Transverse colon (tissue), 4 donors: ENCODE measurements at regions not wholly inside any gene's neighbourhood (a gene's known extent, or its start where the extent isn't known, plus 50 kb on each side); places are given as distances from the start of the nearest gene placed in this dataset.

ENCODE experiments used
- EP300 ChIP-seq: sonication (generic); formaldehyde crosslinking; IDR thresholded peaks from one replicate; pipeline ENCODE4 v1.6.1; 2017; ENCODE audit warnings: antibody characterized with exemption, low read depth
- POLR2A ChIP-seq: fragments of 450-650 bp; IDR thresholded peaks from one replicate; pipeline ENCODE4 v1.6.1; 2016; ENCODE audit warnings: antibody characterized with exemption, mild to moderate bottlenecking, moderate library complexity
- POLR2AphosphoS5 ChIP-seq, 3 donors: sonication (generic); formaldehyde crosslinking; IDR thresholded peaks; one replicate each; pipeline ENCODE4 v1.6.1; 2016; ENCODE audit warnings: antibody characterized with exemption in 3 of 3
- TF ChIP-seq, protein P1 (sequence below), 5 experiments: fragments of 200-600 bp in 3 of 5; fragments of 450-650 bp in 2 of 5; sonication (generic) in 3 of 5; IDR thresholded peaks; 1 replicate in 2 of 5; 2 replicates in 3 of 5; pipeline ENCODE4 v1.5.1; 2016 to 2017; ENCODE audit warnings: antibody characterized with exemption in 5 of 5, inconsistent platforms in 3 of 5, mild to moderate bottlenecking in 2 of 5, moderate library complexity in 1 of 5

DNA sequence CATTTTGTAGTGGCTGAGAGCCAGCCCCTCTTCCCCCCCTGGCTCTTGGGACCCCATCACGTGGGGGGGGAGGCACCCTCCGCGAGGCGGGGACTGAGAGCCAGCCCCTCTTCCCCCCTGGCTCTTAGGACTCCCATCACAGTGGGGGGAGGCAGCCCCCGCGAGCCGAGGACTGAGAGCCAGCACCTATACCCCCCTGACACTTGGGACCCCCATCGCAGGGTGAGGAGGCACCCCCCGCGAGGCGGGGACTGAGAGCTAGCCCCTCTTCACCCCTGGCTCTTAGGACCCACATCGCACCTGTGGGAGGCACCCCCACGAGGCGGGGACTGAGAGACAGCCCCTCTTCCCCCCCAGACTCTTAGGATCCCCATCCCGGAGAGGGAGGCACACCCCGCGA, 2426.5 kb upstream of the PCDH20 start:
- TF ChIP-seq, protein P1, sequence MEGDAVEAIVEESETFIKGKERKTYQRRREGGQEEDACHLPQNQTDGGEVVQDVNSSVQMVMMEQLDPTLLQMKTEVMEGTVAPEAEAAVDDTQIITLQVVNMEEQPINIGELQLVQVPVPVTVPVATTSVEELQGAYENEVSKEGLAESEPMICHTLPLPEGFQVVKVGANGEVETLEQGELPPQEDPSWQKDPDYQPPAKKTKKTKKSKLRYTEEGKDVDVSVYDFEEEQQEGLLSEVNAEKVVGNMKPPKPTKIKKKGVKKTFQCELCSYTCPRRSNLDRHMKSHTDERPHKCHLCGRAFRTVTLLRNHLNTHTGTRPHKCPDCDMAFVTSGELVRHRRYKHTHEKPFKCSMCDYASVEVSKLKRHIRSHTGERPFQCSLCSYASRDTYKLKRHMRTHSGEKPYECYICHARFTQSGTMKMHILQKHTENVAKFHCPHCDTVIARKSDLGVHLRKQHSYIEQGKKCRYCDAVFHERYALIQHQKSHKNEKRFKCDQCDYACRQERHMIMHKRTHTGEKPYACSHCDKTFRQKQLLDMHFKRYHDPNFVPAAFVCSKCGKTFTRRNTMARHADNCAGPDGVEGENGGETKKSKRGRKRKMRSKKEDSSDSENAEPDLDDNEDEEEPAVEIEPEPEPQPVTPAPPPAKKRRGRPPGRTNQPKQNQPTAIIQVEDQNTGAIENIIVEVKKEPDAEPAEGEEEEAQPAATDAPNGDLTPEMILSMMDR (IDR thresholded peaks at IDR 0.05) = no peak
- TF ChIP-seq POLR2AphosphoS5 (IDR thresholded peaks at IDR 0.05) (no peak), POLR2A (no peak), EP300 (no peak)
